ENCODE measurements at regions not wholly inside any gene's neighbourhood (a gene's known extent, or its start where the extent isn't known, plus 50 kb on each side); places are given as distances from the start of the nearest gene placed in this dataset.
"Not testable (repeated sequence)": the region's sequence is repeated elsewhere in the genome, so short reads cannot be mapped to it uniquely, and the experiment has no call there.

GRCh38 chr5:20833081-20833627 is 845.2 kb upstream of the CDH18 start:
- no peak for DNase-seq (ENCODE audit: low read depth, low spot score)

- DNase-seq (ENCODE audit: low read depth, low spot score), result no peak
Measured at GRCh38 chr5:20832204-20833080, 844.4 kb upstream of the CDH18 start.

GRCh38 chr5:20825951-20826350 is 838.0 kb upstream of the CDH18 start:
- DNase-seq (ENCODE audit: low read depth, low spot score), result not testable (repeated sequence)

DNA sequence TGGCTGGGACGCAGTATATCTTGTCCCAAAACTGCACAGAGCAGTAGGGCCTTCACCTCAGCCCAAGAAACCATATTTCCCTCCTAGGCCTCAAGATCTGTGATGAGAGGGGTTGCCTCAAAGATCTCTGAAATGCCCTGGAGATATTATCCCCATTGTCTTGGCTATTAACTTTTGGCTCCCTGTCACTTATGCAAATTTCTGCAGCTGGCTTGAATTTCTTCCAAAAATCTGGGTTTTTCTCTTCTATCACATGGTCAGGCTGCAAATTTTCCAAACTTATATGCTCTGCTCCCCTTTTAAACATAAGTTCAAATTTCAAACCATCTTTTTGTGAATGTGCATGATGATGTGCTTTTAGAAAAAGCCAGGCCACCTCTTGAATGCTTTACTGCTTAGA is 809.2 kb upstream of the CDH18 start:
- not testable (repeated sequence) for DNase-seq (ENCODE audit: low read depth, low spot score)

DNA sequence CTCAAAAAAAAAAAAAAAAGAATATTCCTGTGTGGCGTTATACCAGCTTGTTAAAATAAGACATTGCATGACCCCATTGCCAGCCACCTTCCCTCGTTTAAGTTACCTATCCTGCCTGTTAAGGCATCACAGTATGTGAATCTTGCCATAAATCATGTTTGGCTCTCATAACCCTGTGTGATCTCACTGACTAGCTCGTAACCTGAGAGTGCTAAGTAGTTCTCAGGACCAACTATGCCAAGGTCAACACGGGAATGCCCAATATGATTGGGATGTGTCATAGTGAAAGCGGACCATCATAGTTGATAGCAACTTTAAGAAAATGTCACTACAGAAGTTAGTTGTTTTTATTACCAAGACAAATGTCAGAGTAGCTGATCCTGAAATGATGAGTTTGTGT is 796.8 kb upstream of the CDH18 start:
- DNase-seq (ENCODE audit: low read depth, low spot score), result not testable (repeated sequence)

GRCh38 chr5:20783484-20783883 is 795.5 kb upstream of the CDH18 start:
- DNase-seq (ENCODE audit: low read depth, low spot score), result not testable (repeated sequence)

GRCh38 chr5:20771338-20771737 is 783.3 kb upstream of the CDH18 start:
- not testable (repeated sequence) for DNase-seq (ENCODE audit: low read depth, low spot score)

DNA sequence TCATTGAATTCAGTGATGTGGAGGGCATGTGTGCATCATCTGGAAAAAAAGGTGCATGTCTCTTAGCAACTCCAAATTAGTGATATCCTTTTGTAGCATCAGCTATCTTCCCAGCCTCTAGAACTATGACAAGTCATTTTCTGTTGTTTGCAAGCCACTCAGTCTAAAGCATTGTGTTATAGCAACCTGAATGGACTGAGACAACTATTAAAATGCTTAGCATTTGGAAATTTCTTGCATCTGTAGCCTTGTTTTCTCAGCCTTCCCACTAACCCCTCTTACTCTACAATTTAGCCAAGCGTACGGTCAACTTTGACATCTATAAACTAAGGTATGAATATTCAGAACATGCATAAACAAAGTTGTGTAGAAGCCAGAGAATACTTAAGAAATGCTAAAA is 777.1 kb upstream of the CDH18 start:
- not testable (repeated sequence) for DNase-seq (ENCODE audit: low read depth, low spot score)

DNA sequence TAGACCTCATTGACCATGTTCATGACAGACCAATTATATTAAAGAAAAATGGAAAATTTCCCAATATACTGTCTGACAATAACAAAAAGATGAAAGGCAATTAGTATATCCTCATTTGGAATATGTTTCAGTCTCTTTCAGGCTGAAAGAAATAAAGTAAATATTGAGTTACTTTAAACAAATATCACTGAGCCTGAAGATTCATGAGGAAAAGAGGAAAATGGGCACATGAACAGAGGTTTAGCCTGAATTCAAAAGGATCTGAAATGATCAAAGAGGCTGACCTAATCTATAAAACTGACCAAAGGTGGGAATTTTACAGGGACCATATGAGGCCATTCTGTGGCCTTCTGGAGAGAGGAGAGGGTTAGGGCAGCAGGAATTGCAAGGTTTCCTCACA is 771.5 kb upstream of the CDH18 start:
- DNase-seq (ENCODE audit: low read depth, low spot score), result not testable (repeated sequence)

DNA sequence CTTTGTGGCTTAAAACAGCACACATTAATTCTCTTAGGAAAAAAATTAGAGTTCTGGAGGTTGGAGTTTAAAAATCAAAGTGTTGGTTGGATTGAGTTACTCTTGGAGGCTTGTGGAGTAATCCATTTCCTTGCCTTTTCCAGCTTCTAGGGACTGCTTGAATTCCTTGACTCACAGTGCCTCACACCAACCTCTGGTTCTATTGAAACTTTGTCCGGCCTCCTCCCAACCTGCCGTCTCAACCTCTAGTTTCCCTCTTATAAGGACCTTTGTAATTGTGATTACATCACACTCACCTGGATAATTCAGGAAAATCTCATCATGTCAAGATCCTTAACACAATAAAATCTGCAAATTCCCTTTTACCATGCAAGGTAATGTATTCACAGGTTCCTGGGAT is 764.2 kb upstream of the CDH18 start:
- not testable (repeated sequence) for DNase-seq (ENCODE audit: low read depth, low spot score)

DNA sequence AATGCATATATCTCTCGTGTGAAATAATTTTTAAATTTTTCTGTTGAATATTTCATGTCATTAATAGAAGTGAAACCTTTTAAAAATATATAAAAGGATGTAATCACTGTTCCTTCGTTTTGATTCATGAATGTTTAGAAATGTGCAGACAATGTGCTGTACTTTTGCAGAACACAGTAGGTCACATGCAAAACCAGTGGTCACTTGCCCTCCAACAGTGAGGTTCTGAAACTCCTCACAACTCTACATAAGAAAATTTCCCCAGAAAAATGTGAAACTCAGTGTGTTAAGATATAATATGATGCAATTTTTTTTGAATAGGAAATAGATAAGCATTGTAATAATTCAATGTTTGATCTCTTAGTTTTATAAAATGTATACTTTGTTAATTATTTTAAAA is 747.7 kb upstream of the CDH18 start:
- not testable (repeated sequence) for DNase-seq (ENCODE audit: low read depth, low spot score)

DNA sequence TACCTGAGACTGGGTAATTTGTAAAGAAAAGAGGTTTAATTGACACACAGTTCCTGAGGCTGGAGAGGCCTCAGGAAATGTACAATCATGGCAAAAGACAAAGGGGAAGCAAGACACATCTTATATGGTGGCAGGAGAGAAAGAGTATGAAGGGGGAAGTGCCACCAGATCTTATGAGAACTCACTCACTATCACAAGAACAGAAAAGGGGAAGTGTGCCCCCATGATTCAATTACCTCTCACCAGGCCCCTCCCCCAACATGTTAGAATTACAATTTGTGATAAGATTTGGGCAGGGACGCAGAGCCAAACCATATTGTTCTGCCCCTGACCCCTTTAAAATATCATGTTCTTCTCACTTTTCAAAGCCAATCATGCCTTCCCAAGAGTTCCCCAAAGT is 744.2 kb upstream of the CDH18 start:
- DNase-seq (ENCODE audit: low read depth, low spot score), result not testable (repeated sequence)

- DNase-seq (ENCODE audit: low read depth, low spot score), result not testable (repeated sequence)
Measured at GRCh38 chr5:20721286-20721685, 733.3 kb upstream of the CDH18 start.

- DNase-seq (ENCODE audit: low read depth, low spot score), result not testable (repeated sequence)
Measured at GRCh38 chr5:20711520-20712155, 723.6 kb upstream of the CDH18 start.

- DNase-seq (ENCODE audit: low read depth, low spot score), result not testable (repeated sequence)
Measured at GRCh38 chr5:20707634-20708033, 719.6 kb upstream of the CDH18 start.

DNA sequence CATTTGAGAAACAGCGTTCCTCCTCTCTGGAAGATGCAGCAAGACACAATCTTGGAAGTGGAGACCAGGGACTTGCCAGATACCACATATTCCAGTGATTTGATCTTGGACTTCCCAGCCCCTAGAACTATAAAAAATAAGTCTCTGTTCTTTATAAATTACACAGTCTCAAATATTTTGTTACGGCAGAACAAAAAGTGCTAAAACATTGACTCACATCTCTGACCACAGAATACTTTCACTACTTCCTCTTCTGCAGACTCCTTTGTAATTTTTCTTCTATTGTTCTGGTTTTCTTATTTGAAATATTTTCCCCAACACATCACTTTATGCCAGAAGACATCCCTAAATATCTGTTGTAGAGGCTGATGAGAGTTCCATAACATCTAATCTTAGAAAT is 706.1 kb upstream of the CDH18 start:
- DNase-seq (ENCODE audit: low read depth, low spot score), result no peak

- no peak for DNase-seq (ENCODE audit: low read depth, low spot score)
Measured at GRCh38 chr5:20692913-20693312, 704.9 kb upstream of the CDH18 start.

DNA sequence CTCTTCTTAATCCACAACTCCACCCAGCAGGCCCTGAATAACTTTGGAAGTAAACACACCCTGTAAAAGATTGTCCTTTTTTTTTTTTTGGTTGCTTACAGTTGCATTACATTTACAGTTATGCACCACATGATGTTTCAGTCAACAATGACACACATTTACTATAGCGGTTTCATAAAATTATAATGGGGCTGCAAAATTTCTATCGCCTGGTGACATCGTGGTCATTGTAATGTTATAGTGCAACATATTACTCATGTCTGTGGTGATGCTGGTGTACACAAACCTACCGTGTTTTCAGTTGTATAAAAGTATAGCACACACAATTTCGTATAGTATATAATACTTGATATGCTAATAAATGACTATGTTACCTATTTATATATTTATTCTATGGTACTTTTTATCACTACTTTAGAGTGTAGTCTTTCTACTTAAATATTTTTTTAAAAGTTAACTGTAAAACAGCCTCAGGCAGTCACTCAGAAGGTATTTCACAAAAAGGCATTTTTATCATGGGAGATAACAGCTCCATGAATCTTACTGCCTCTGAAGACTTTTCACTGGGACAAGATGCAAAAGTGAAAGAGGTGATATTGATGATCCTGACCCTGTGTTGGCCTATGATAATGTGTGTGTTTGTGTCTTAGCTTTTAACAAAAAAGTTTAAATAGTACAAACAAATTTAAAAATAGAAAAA is 695.4 kb upstream of the CDH18 start:
- DNase-seq (ENCODE audit: low read depth, low spot score), result no peak

DNA sequence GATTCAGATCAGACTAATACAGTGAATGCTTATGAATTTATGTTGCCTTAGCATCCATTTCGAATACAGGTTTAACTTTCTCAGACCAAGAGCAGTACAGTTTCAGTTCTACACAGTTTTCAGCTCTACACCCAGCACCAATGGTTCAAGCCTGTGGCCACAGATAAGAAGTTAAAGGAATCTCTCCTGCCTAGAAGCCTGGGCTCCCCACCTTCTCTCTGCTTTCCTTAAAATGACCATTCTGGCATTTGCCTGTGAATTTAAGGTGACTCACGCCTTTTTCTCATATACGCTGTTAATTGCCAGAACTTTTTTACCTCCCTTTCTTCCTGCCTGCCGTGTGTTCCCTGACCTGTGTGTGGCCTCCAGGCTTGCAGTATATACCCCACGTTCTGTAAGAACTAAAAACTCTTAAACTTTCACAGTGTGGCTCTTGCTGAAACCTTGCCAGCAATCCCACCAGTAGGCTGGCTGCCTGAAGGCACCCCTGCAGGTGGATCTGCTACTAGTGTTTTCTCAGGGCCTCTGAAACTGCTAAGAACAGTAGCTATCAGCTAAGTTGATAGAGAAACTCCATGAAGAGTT is 692.8 kb upstream of the CDH18 start:
- DNase-seq (ENCODE audit: low read depth, low spot score), result no peak

DNA sequence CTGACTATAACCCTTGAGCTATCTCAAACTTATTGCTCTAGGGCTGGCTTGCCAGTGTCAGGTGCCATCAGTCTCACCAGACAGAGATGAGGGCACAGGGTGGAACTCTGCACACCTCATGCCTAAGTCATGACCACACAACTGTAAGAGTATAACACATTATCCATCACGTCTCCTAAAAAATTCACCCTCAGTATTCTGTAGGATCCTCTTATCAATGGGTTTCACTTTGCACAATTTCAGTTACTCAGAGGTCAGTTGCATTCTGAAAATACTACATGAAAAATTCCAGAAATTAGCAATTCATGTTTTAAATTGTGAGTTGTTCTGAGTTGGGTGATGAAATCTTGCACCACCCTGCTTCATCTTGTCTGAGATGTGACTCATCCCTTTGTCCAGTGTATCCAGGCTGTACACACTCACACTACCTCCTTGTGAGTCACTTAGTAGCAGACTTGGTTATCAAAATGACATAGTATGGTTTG is 690.9 kb upstream of the CDH18 start:
- no peak for DNase-seq (ENCODE audit: low read depth, low spot score)

DNA sequence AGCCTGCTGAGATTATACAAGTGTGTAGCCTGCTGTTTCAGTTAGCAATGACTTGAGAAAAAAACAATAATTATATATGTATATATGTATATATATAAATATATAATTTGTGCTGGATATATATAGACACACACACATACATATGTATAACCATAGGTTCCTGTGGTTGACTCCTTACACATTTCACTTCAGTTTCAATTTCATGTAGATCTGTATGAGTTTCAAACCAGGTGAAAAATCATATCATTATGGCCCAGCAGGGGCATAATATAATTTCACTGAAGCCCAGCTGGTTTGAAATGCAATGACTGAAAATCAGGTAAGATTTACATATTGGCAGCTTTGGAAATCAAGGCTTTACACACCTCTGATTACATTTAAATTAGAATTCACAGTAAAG is 690.4 kb upstream of the CDH18 start:
- DNase-seq (ENCODE audit: low read depth, low spot score), result no peak

GRCh38 chr5:20660588-20660987 is 672.6 kb upstream of the CDH18 start:
- no peak for DNase-seq (ENCODE audit: low read depth, low spot score)

All from ELF-1 (cell line).